VCaP (cell line): ENCODE measurements at regions not wholly inside any gene's neighbourhood (a gene's known extent, or its start where the extent isn't known, plus 50 kb on each side); places are given as distances from the start of the nearest gene placed in this dataset.

Source experiments
- H3K27ac ChIP-seq: fragments of 450-650 bp; 2 replicates; pipeline ENCODE4 v1.5.1; 2017
- CTCF ChIP-seq: fragments of 450-650 bp; conservative IDR thresholded peaks from 2 replicates; pipeline ENCODE4 v1.5.1; 2017; ENCODE audit warnings: mild to moderate bottlenecking, moderate library complexity

DNA sequence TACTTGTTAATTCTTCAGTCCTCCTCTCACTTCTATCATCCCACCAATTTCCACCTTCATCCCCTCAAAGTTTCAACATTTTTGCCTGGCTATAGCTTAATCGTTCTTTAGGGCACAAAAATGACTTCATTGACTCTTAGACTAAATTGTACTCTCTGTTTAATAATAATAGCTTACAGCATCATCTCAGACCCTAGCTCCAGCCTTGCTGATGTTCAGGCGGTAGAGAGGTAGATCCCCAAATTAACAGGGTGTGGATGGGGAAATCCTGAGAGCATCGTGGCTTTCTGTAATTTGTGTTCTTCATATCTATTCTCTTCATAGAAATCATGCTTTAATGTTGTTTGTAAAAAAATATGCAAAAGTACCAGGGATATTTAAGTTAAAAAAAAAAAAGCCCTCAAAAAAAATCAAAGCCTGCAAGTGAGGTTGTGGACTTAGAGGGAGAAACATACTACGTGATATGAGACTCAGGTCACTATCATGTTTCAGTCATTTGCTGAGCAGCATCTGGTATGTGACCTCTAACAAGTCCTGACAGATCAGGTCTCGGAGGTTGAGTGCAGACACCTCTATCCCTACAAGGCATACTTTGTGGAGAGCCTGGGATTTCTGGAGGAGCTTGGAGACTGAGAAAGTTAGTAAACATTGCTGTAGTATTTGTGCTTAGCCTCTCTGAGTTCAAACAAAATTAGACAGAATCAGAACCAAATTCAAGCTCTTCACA, 1063.3 kb upstream of the CITED2 start:
- no peak overlapping the region for H3K27ac ChIP-seq
- TF ChIP-seq CTCF, result no peak

- no peak for TF ChIP-seq CTCF
- no peak overlapping the region for H3K27ac ChIP-seq
Observed at GRCh38 chr6:140436023-140436811, 1061.8 kb upstream of the CITED2 start.

DNA sequence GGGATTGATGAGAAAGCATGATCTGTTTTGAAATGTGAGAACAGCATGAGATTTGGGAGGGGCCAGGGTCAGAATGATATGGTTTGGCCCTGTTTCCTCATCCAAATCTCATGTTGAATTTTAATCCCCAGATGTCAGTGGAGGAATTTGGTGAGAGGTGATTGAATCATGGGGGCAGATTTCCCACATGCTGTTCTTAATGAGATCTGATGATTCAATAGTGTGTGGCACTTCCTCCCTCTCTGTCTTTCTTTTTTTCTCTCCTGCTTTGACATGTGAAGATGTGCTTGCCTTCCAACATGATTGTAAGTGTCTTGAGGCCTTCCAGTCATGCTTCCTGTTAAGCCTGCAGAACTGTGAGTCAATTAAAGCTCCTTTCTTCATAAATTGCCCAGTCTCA, 1060.3 kb upstream of the CITED2 start:
- no peak for TF ChIP-seq CTCF
- no peak overlapping the region for H3K27ac ChIP-seq

DNA sequence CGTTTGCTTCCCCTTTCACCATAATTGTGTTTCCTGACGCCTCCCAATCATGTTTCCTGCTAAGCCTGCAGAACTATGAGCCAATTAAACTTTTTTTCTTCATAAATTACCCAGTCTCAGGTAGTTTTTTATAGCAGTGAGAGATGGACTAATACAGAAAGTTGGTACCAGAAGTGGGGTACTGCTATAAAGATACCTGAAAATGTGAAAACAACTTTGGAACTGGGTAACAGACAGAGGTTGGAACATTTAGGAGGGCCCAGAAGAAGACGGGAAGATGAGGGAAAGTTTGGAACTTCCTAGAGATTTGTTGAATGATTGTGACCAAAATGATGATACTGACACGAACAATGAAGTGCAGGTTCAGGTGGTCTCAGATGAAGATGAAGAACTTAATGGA, 1058.6 kb upstream of the CITED2 start:
- H3K27ac ChIP-seq, result no peak overlapping the region

GRCh38 chr6:140427842-140428241, 1053.4 kb upstream of the CITED2 start:
- no peak for TF ChIP-seq CTCF
- H3K27ac ChIP-seq, result no peak overlapping the region

More for the DNA sequence above, 1058.6 kb upstream of the CITED2 start:
- TF ChIP-seq CTCF, result no peak

DNA sequence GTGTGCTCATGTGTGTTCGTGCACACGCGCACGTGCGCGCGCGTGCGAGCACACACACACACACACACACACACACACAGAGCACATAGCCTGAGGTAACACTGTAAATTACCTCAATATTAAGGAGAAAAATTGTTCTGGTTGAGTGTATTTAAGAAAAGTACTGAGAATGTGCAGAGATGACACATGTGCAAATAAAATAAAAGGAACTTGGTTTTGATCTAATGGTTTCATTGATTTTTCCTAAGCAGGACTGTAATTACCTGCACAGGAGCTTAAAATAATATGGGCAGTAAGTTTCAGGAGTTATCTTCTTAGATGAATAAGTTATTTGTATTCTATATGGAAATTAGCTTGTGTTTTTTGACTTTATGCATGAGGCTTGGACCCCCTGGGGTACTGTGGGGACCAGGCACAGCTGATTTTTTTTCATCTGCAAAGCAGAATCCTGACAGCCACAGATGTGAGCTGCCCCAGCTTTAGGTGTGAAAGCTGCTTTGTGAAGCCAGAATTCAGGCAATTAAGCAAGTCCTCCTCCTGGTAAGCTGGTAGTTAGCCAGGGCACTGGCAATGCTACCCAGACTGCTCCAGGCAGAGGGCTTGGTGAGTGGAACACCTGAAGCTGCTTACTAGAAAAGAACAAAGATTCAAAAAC, 1040.6 kb upstream of the CITED2 start:
- H3K27ac ChIP-seq, result no peak overlapping the region
- no peak for TF ChIP-seq CTCF

DNA sequence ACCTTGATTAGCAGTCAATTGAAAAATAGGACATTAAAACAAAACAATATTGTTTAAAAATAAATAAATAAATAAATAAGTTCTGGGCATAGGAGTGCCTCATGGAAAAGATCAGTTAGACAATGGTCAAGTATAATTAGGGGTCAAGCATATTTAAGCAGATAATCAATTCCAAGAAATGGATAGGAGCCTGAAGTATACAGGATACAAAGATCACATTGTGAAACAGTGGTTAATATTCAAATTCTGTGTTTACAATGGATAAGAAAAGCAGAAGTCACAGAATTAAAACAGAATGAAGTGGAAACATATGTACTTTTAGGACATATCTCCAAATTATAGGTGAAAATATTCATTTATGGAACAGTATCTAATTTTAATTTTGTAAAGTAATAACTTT, 1028.6 kb upstream of the CITED2 start:
- TF ChIP-seq CTCF, result no peak

More for the DNA sequence above, 1028.6 kb upstream of the CITED2 start:
- H3K27ac ChIP-seq, result no peak overlapping the region
